ENCODE measurements at regions not wholly inside any gene's neighbourhood (a gene's known extent, or its start where the extent isn't known, plus 50 kb on each side); places are given as distances from the start of the nearest gene placed in this dataset.
"Not testable (repeated sequence)": the region's sequence is repeated elsewhere in the genome, so short reads cannot be mapped to it uniquely, and the experiment has no call there.

DNA sequence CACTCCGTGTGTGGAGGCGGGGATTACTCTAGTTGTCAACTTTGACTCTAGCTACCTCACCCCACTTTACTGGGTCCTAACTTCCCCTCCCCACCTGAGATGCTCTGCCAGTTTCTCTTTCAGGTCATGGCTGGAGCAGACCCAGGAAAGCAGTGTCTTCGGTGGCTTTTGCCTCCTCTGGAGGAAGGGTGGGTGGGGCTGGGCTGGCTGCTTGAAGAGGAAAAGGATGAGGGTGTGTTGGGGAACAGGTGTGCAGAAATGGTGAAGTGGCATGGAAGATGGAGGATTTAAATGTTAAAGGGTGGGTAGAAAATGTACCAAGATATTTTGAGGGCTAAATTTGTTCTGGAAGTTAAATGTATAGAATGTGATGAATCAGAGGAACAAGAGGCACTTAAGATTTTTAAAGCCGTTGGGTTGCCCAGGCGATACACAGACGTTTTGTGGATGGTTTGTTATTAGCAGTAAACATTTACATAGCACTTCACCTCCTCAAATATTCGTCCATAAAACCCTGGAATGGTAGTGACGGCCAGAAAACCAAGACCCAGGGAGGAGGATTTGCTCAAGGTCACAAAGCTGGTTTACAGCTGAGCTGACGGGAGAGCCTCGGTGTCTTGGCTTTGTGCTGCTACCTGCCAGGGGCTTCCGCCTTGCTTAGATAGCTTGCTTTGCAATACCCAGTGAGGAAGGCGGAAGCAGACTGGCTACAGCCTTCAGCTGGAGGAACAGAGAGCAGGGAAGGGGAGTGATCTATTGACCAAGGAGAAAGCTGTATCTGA lies 72.2 kb upstream of the PRMT8 start:
- TF ChIP-seq POLR2A (IDR thresholded peaks at IDR 0.05; ENCODE audit: extremely low read depth, insufficient read length) (no peak), MYC (IDR thresholded peaks at IDR 0.05; ENCODE audit: low read depth, low read length) (no peak)
- TF ChIP-seq, protein P1, sequence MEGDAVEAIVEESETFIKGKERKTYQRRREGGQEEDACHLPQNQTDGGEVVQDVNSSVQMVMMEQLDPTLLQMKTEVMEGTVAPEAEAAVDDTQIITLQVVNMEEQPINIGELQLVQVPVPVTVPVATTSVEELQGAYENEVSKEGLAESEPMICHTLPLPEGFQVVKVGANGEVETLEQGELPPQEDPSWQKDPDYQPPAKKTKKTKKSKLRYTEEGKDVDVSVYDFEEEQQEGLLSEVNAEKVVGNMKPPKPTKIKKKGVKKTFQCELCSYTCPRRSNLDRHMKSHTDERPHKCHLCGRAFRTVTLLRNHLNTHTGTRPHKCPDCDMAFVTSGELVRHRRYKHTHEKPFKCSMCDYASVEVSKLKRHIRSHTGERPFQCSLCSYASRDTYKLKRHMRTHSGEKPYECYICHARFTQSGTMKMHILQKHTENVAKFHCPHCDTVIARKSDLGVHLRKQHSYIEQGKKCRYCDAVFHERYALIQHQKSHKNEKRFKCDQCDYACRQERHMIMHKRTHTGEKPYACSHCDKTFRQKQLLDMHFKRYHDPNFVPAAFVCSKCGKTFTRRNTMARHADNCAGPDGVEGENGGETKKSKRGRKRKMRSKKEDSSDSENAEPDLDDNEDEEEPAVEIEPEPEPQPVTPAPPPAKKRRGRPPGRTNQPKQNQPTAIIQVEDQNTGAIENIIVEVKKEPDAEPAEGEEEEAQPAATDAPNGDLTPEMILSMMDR (IDR thresholded peaks at IDR 0.05; ENCODE audit: low read depth, low read length), result no peak
- TF ChIP-seq, protein P2, sequence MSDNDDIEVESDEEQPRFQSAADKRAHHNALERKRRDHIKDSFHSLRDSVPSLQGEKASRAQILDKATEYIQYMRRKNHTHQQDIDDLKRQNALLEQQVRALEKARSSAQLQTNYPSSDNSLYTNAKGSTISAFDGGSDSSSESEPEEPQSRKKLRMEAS (IDR thresholded peaks at IDR 0.05; ENCODE audit: low read depth, low read length), result no peak
- no peak overlapping the region for H3K4me3 ChIP-seq (ENCODE audit: low read depth, low read length)
- DNase-seq (ENCODE audit: low read depth), result no peak

DNA sequence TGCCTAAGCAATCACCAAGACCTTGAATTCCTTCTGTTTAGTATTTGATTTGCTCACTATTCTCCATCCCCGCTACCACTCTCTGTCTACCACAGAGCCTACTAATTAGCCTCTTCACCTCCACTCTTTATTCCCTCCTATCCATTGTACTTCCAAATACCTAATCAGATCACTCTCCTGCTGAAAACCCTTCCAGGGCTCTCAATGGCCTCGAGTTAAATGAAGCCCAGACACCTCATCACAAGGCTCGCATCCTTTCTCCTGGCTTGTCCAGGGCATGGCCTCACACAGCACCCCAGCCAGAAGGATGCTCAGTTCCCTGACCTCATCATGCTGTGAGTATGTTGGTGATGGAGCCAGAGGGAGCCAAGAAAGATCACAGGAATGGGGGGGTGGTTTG lies 71.4 kb upstream of the PRMT8 start:
- no peak for DNase-seq (ENCODE audit: low read depth)
- H3K4me3 ChIP-seq (ENCODE audit: low read depth, low read length), result no peak overlapping the region
- TF ChIP-seq, protein P2 (IDR thresholded peaks at IDR 0.05; ENCODE audit: low read depth, low read length), result no peak
- TF ChIP-seq POLR2A (IDR thresholded peaks at IDR 0.05; ENCODE audit: extremely low read depth, insufficient read length) (no peak), MYC (IDR thresholded peaks at IDR 0.05; ENCODE audit: low read depth, low read length) (no peak)
- TF ChIP-seq, protein P1 (IDR thresholded peaks at IDR 0.05; ENCODE audit: low read depth, low read length), result no peak

DNA sequence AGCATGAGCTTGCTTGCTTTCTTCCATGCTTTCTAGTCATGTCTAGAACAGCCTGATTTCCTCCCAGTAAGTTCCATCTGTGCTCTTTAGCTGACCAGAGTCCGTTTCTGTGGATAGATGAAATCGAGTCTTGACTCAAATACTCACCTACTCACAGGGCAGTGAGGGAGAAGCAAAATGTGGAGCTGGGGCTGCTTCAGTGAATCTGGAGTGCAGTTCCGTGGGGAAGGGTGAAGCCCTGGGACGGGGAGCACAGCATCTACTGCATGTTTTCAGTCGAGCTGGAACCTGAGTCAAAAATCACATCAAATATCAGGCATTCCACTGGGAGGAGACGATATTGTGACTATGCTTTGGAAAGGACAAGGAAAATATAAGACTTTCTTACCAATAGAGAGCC lies 70.3 kb upstream of the PRMT8 start:
- TF ChIP-seq POLR2A (IDR thresholded peaks at IDR 0.05; ENCODE audit: extremely low read depth, insufficient read length) (no peak), MYC (IDR thresholded peaks at IDR 0.05; ENCODE audit: low read depth, low read length) (no peak)
- TF ChIP-seq, protein P1 (IDR thresholded peaks at IDR 0.05; ENCODE audit: low read depth, low read length), result no peak
- TF ChIP-seq, protein P2 (IDR thresholded peaks at IDR 0.05; ENCODE audit: low read depth, low read length), result no peak
- H3K4me3 ChIP-seq (ENCODE audit: low read depth, low read length), result no peak overlapping the region
- no peak for DNase-seq (ENCODE audit: low read depth)

DNA sequence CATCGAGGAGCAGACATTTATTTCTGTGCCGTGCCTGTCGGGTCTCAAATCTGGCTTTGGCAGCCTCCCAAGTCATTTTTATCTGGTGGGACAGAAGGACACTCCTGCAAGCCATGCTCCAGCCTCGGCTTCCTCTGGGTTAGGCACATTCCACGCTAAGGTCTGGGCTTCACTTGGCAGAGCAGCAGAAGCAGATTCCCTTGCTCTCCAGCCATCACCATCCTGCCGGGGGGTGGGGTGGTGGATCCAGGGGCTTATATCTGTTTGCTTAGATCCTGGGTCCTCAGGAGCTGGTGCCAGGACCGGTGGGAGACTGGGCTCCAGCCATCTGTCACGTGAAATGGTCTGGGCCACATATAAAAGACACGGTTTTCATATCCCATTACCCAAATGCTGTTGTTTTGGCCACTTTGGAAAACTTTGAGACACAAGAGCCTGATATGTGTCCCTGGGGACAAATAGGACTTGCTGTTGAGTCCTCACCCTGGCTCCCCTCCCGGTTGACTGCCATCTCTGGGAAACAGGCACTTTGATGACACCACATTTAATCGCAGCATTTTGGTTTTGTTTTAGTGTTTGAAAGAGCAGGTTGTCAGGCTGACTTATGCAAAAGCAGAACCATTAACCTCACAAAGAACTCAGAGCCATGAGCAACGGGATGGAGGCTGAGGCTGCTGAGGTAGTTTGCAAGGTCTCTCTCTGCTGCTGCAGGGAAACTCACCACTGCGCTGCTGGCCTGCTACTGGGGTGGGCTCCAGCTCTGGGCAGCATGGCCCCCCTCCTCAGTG lies 69.6 kb upstream of the PRMT8 start:
- no peak overlapping the region for H3K4me3 ChIP-seq (ENCODE audit: low read depth, low read length)
- DNase-seq (ENCODE audit: low read depth), result no peak
- no peak for TF ChIP-seq POLR2A (IDR thresholded peaks at IDR 0.05; ENCODE audit: extremely low read depth, insufficient read length)
- TF ChIP-seq, protein P1 (IDR thresholded peaks at IDR 0.05; ENCODE audit: low read depth, low read length), result no peak
- no peak for TF ChIP-seq MYC (IDR thresholded peaks at IDR 0.05; ENCODE audit: low read depth, low read length)
- TF ChIP-seq, protein P2 (IDR thresholded peaks at IDR 0.05; ENCODE audit: low read depth, low read length), result no peak

DNA sequence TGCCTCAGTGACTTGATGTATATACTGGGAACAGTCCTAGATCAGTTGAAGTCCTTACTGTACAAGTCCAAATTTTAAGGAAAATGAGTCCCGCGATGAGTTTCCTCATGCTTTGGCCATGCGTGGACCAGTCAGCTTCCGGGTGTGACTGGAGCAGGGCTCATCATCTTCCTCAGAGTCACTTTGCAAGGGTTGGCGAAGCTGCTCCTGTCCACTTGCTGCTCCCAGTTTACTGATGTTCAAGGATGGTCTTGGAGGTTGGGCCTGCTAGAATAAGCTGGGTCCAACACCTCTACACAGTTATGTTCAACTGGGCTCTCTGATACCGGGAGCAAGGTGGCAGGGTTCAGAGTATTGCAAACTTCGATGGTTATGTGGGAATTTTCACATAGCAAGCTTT lies 66.2 kb upstream of the PRMT8 start:
- DNase-seq (ENCODE audit: low read depth); H3K4me3 ChIP-seq (ENCODE audit: low read depth, low read length): not testable (repeated sequence)

DNA sequence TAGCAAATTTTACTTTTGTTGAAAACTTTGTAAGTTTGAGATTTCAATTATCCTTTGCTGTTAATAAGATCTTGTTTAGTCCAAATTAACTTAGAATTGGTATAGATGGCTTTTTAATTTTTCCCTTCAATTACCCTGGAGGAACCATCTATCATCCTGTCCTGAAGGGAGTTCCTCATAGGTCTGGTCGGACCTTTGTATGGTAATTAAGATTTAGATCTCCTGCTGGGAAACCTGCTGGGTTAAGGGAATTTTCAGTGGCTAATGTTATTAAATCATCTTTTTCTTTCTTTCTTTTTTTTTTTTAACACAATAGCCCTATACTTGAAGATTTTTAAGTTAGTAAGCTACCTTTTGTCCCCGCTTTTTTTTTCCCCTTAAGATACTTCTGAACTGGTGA lies 63.0 kb upstream of the PRMT8 start:
- TF ChIP-seq, protein P1 (IDR thresholded peaks at IDR 0.05; ENCODE audit: low read depth, low read length), result no peak
- TF ChIP-seq, protein P2 (IDR thresholded peaks at IDR 0.05; ENCODE audit: low read depth, low read length), result no peak
- TF ChIP-seq MYC (IDR thresholded peaks at IDR 0.05; ENCODE audit: low read depth, low read length) (no peak), POLR2A (IDR thresholded peaks at IDR 0.05; ENCODE audit: extremely low read depth, insufficient read length) (no peak)
- H3K4me3 ChIP-seq (ENCODE audit: low read depth, low read length), result no peak overlapping the region
- no peak for DNase-seq (ENCODE audit: low read depth)

Measured in NB4 (cell line).